ENCODE measurements at regions not wholly inside any gene's neighbourhood (a gene's known extent, or its start where the extent isn't known, plus 50 kb on each side); places are given as distances from the start of the nearest gene placed in this dataset.

DNA sequence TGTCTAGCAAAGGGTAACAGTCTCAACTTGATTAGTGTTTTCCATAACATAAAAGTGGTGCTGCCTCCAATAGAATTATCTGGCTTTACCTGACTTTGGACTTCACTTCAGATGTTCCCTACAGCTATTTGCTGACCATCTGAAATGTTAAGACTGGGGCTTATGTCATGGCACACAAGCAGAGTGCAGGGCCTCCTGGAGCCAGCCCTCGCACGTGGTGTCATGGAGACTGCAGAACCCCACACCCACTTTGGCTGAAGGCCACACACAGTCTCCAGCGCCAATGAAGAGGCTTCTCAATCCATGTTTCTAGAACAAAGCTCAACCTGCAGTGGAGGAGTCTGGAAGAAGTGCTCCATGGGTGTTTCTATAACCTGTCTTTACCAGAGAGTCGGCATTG, 169.6 kb upstream of the FRMD6 start:
- TF ChIP-seq TEAD4 (IDR thresholded peaks at IDR 0.05) = no peak
- no peak for TF ChIP-seq CREB1 (IDR thresholded peaks at IDR 0.05; ENCODE audit: low read depth)
- TF ChIP-seq ZBTB7A (IDR thresholded peaks at IDR 0.05; ENCODE audit: low read depth) = no peak
- TF ChIP-seq, protein P1, sequence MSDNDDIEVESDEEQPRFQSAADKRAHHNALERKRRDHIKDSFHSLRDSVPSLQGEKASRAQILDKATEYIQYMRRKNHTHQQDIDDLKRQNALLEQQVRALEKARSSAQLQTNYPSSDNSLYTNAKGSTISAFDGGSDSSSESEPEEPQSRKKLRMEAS (IDR thresholded peaks at IDR 0.05) = no peak
- TF ChIP-seq REST (IDR thresholded peaks at IDR 0.05; ENCODE audit: low read depth) = no peak
- no peak for TF ChIP-seq CEBPB (IDR thresholded peaks at IDR 0.05)
- TF ChIP-seq TAF1 (IDR thresholded peaks at IDR 0.05; ENCODE audit: low read depth) = no peak
- no peak for TF ChIP-seq FOXM1 (IDR thresholded peaks at IDR 0.05; ENCODE audit: borderline replicate concordance, low read depth)
- TF ChIP-seq TCF12 (IDR thresholded peaks at IDR 0.05; ENCODE audit: low read depth) = no peak
- no peak for TF ChIP-seq RAD21 (IDR thresholded peaks at IDR 0.05; ENCODE audit: low read depth)
- no peak for TF ChIP-seq EGR1 (IDR thresholded peaks at IDR 0.05)
- no peak for TF ChIP-seq EP300 (IDR thresholded peaks at IDR 0.05; ENCODE audit: borderline replicate concordance)
- TF ChIP-seq YY1 (IDR thresholded peaks at IDR 0.05; ENCODE audit: low read depth) = no peak

- TF ChIP-seq USF1 (IDR thresholded peaks at IDR 0.05) (no peak), FOXM1 (IDR thresholded peaks at IDR 0.05; ENCODE audit: borderline replicate concordance, low read depth) (no peak), TEAD4 (IDR thresholded peaks at IDR 0.05) (no peak), TAF1 (IDR thresholded peaks at IDR 0.05; ENCODE audit: low read depth) (no peak), YY1 (IDR thresholded peaks at IDR 0.05; ENCODE audit: low read depth) (no peak), TCF12 (IDR thresholded peaks at IDR 0.05; ENCODE audit: low read depth) (no peak), EGR1 (IDR thresholded peaks at IDR 0.05) (no peak), REST (IDR thresholded peaks at IDR 0.05; ENCODE audit: low read depth) (no peak), CREB1 (IDR thresholded peaks at IDR 0.05; ENCODE audit: low read depth) (no peak), ZBTB7A (IDR thresholded peaks at IDR 0.05; ENCODE audit: low read depth) (no peak), RAD21 (IDR thresholded peaks at IDR 0.05; ENCODE audit: low read depth) (no peak), EP300 (IDR thresholded peaks at IDR 0.05; ENCODE audit: borderline replicate concordance) (no peak), NFIC (IDR thresholded peaks at IDR 0.05) (no peak), CEBPB (IDR thresholded peaks at IDR 0.05) (no peak)
- TF ChIP-seq, protein P1 (IDR thresholded peaks at IDR 0.05) = no peak
Observed at GRCh38 chr14:51484485-51484884, 167.2 kb upstream of the FRMD6 start.

- TF ChIP-seq, protein P1 (IDR thresholded peaks at IDR 0.05) = no peak
- TF ChIP-seq YY1 (IDR thresholded peaks at IDR 0.05; ENCODE audit: low read depth) (no peak), EGR1 (IDR thresholded peaks at IDR 0.05) (no peak), TEAD4 (IDR thresholded peaks at IDR 0.05) (no peak), USF1 (IDR thresholded peaks at IDR 0.05) (no peak)
Observed at GRCh38 chr14:51485733-51486132, 166.0 kb upstream of the FRMD6 start.

- TF ChIP-seq REST (IDR thresholded peaks at IDR 0.05; ENCODE audit: low read depth) = no peak
Observed at GRCh38 chr14:51487848-51488247, 163.9 kb upstream of the FRMD6 start.

- TF ChIP-seq TAF1 (IDR thresholded peaks at IDR 0.05; ENCODE audit: low read depth) (no peak), CEBPB (IDR thresholded peaks at IDR 0.05) (no peak), TCF12 (IDR thresholded peaks at IDR 0.05; ENCODE audit: low read depth) (no peak), ZBTB7A (IDR thresholded peaks at IDR 0.05; ENCODE audit: low read depth) (no peak), USF1 (IDR thresholded peaks at IDR 0.05) (no peak), EP300 (IDR thresholded peaks at IDR 0.05; ENCODE audit: borderline replicate concordance) (no peak), CREB1 (IDR thresholded peaks at IDR 0.05; ENCODE audit: low read depth) (no peak), NFIC (IDR thresholded peaks at IDR 0.05) (no peak), FOXM1 (IDR thresholded peaks at IDR 0.05; ENCODE audit: borderline replicate concordance, low read depth) (no peak), YY1 (IDR thresholded peaks at IDR 0.05; ENCODE audit: low read depth) (no peak), TEAD4 (IDR thresholded peaks at IDR 0.05) (no peak), EGR1 (IDR thresholded peaks at IDR 0.05) (no peak), RAD21 (IDR thresholded peaks at IDR 0.05; ENCODE audit: low read depth) (no peak), REST (IDR thresholded peaks at IDR 0.05; ENCODE audit: low read depth) (no peak)
- TF ChIP-seq, protein P1 (IDR thresholded peaks at IDR 0.05) = no peak
Observed at GRCh38 chr14:51488569-51489220, 163.0 kb upstream of the FRMD6 start.
